SU-DHL-6 (cell line): ENCODE measurements at regions not wholly inside any gene's neighbourhood (a gene's known extent, or its start where the extent isn't known, plus 50 kb on each side); places are given as distances from the start of the nearest gene placed in this dataset.

Experiments
- H2AFZ ChIP-seq: fragments of 200-600 bp; sonication (generic); 2 replicates; pipeline ENCODE4 v1.6.1; 2014; ENCODE audit warnings: low read depth, mild to moderate bottlenecking, moderate library complexity, mixed read lengths, antibody characterized with exemption, low read length; ENCODE audit not compliant: severe bottlenecking
- H3F3A ChIP-seq: fragments of 200-600 bp; shearing (Covaris generic); 2 replicates; pipeline ENCODE4 v1.6.0; 2016; ENCODE audit warnings: antibody characterized with exemption, mild to moderate bottlenecking; ENCODE audit not compliant: insufficient read depth
- H3K27ac ChIP-seq: fragments of 200-600 bp; sonication (generic); 2 replicates; pipeline ENCODE4 v1.5.1; 2016; ENCODE audit warnings: low read depth, mild to moderate bottlenecking, low read length, moderate library complexity, mixed read lengths
- H3K27me3 ChIP-seq: fragments of 200-600 bp; sonication (generic), shearing (Covaris generic); 2 replicates; pipeline ENCODE4 v1.6.0; 2014; ENCODE audit warnings: mild to moderate bottlenecking, low read length
- H3K36me3 ChIP-seq: fragments of 200-600 bp; sonication (generic); 2 replicates; pipeline ENCODE4 v1.6.1; 2014; ENCODE audit warnings: mild to moderate bottlenecking, low read length, mixed read lengths
- H3K4me2 ChIP-seq: fragments of 300-600, 200-600 bp; shearing (Covaris generic), sonication (generic); 2 replicates; pipeline ENCODE4 v1.6.0; 2014; ENCODE audit warnings: low read length, low read depth, mild to moderate bottlenecking; ENCODE audit not compliant: poor library complexity, severe bottlenecking
- H3K4me3 ChIP-seq: fragments of 200-600 bp; sonication (generic); 2 replicates; pipeline ENCODE4 v1.5.1; 2014; ENCODE audit warnings: antibody characterized with exemption, low read length, mild to moderate bottlenecking, mixed read lengths; ENCODE audit not compliant: insufficient read depth, poor library complexity, severe bottlenecking
- H3K79me2 ChIP-seq: fragments of 200-600 bp; sonication (generic); 2 replicates; pipeline ENCODE4 v1.6.1; 2014; ENCODE audit warnings: mild to moderate bottlenecking, low read length, moderate library complexity; ENCODE audit not compliant: insufficient read depth
- H3K9ac ChIP-seq: fragments of 200-600 bp; sonication (generic); 2 replicates; pipeline ENCODE4 v1.7.0; 2014; ENCODE audit warnings: mild to moderate bottlenecking, low read length
- H3K9me2 ChIP-seq: fragments of 200-600 bp; sonication (generic); replicated peaks from 2 replicates; pipeline ENCODE4 v1.6.1; 2014; ENCODE audit warnings: low read length; ENCODE audit not compliant: insufficient read depth
- H3K9me3 ChIP-seq: fragments of 200-600 bp; sonication (generic); 2 replicates; pipeline ENCODE4 v1.6.1; 2014; ENCODE audit warnings: low read length, mixed read lengths; ENCODE audit not compliant: insufficient read depth
- H4K20me1 ChIP-seq: fragments of 200-600 bp; sonication (generic); 2 replicates; pipeline ENCODE4 v1.6.1; 2014; ENCODE audit warnings: low read depth, mild to moderate bottlenecking, antibody characterized with exemption, low read length, moderate library complexity, mixed read lengths
- EZH2phosphoT487 ChIP-seq: fragments of 200-600 bp; sonication (generic), shearing (Covaris generic); conservative IDR thresholded peaks from 2 replicates; pipeline ENCODE4 v1.6.1; 2018; ENCODE audit warnings: mild to moderate bottlenecking, antibody characterized with exemption, low read length, moderate library complexity, mixed read lengths
- TF ChIP-seq, protein P1 (sequence below): fragments of 200-600 bp; sonication (generic); IDR thresholded peaks from one replicate; pipeline ENCODE4 v1.5.1; 2017; ENCODE audit warnings: antibody characterized with exemption, mild to moderate bottlenecking, low read length, moderate library complexity; ENCODE audit not compliant: insufficient read depth, poor library complexity, severe bottlenecking

- Histone ChIP-seq H3K9ac (no peak overlapping the region), H3K79me2 (no peaks in the 10 kb centered on the region), H3K4me3 (no peak overlapping the region), H3K36me3 (no peaks in the 10 kb centered on the region), H2AFZ (peak overlapping the region; percentile 73), H3K27me3 (no peaks in the 10 kb centered on the region), H3K9me2 (no peaks in the 10 kb centered on the region), H3K27ac (no peak overlapping the region), H3K9me3 (no peaks in the 10 kb centered on the region), H4K20me1 (no peaks in the 10 kb centered on the region), H3F3A (no peaks in the 10 kb centered on the region), H3K4me2 (no peak overlapping the region)
- TF ChIP-seq EZH2phosphoT487: no peak
- TF ChIP-seq, protein P1, sequence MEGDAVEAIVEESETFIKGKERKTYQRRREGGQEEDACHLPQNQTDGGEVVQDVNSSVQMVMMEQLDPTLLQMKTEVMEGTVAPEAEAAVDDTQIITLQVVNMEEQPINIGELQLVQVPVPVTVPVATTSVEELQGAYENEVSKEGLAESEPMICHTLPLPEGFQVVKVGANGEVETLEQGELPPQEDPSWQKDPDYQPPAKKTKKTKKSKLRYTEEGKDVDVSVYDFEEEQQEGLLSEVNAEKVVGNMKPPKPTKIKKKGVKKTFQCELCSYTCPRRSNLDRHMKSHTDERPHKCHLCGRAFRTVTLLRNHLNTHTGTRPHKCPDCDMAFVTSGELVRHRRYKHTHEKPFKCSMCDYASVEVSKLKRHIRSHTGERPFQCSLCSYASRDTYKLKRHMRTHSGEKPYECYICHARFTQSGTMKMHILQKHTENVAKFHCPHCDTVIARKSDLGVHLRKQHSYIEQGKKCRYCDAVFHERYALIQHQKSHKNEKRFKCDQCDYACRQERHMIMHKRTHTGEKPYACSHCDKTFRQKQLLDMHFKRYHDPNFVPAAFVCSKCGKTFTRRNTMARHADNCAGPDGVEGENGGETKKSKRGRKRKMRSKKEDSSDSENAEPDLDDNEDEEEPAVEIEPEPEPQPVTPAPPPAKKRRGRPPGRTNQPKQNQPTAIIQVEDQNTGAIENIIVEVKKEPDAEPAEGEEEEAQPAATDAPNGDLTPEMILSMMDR: no peak
These were observed 1412.1 kb downstream of the PLA2G4A start for GRCh38 chr1:188240772-188241406.

- TF ChIP-seq EZH2phosphoT487: no peak
- TF ChIP-seq, protein P1: no peak
- H4K20me1 ChIP-seq: no peaks in the 10 kb centered on the region
- no peak overlapping the region for H3K27ac ChIP-seq
- H3F3A ChIP-seq: no peaks in the 10 kb centered on the region
- no peaks in the 10 kb centered on the region for H3K36me3 ChIP-seq
- H3K4me2 ChIP-seq: no peak overlapping the region
- peak overlapping the region; percentile 73 for H2AFZ ChIP-seq
- no peaks in the 10 kb centered on the region for H3K79me2 ChIP-seq
- H3K9ac ChIP-seq: no peak overlapping the region
- H3K9me3 ChIP-seq: no peaks in the 10 kb centered on the region
- H3K27me3 ChIP-seq: no peaks in the 10 kb centered on the region
- H3K9me2 ChIP-seq: no peaks in the 10 kb centered on the region
- H3K4me3 ChIP-seq: no peak overlapping the region
These were observed 1412.9 kb downstream of the PLA2G4A start for GRCh38 chr1:188241629-188242028.

DNA sequence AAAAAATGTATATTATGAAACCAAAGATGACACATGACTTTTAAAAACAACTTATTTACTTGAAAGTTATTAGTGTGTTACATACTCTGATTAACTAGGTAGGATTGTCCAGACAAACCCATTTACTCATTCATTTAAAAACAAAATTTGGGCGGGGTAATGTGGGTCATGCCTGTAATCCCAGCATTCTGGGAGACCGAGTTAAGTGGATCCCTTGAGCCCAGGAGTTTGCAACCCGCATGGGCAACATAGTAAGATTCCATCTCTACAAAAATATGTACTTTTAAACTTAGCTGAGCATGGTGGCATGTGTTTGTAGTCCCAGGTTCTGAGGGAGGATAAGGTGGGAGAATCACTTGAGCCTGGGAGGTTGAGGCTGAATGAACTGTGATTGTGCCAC, 1414.7 kb downstream of the PLA2G4A start:
- Histone ChIP-seq H3K9me3 (no peaks in the 10 kb centered on the region), H3K27ac (no peak overlapping the region), H3F3A (no peaks in the 10 kb centered on the region), H3K4me3 (no peak overlapping the region), H3K9ac (no peak overlapping the region), H4K20me1 (no peaks in the 10 kb centered on the region), H3K79me2 (no peaks in the 10 kb centered on the region), H2AFZ (no peak overlapping the region), H3K36me3 (no peaks in the 10 kb centered on the region), H3K27me3 (no peaks in the 10 kb centered on the region), H3K9me2 (no peaks in the 10 kb centered on the region), H3K4me2 (no peak overlapping the region)
- no peak for TF ChIP-seq EZH2phosphoT487
- TF ChIP-seq, protein P1: no peak
